HFF-Myc (cell line): ENCODE measurements at regions not wholly inside any gene's neighbourhood (a gene's known extent, or its start where the extent isn't known, plus 50 kb on each side); places are given as distances from the start of the nearest gene placed in this dataset.

Source experiments
- DNase-seq: peaks from one replicate; pipeline ENCODE4 v3.0.0-alpha.2; 2011; ENCODE audit warnings: low read depth; ENCODE audit errors: extremely low read depth
- H3K4me3 ChIP-seq: replicated peaks from 2 replicates; pipeline ENCODE4 v1.5.1; 2011; ENCODE audit warnings: low read depth, mild to moderate bottlenecking, control low read depth, low read length
- CTCF ChIP-seq: IDR thresholded peaks from 2 replicates; pipeline ENCODE4 v1.5.1; 2012; ENCODE audit warnings: mild to moderate bottlenecking, low read depth, low read length, control low read depth; ENCODE audit errors: missing control alignments

DNA sequence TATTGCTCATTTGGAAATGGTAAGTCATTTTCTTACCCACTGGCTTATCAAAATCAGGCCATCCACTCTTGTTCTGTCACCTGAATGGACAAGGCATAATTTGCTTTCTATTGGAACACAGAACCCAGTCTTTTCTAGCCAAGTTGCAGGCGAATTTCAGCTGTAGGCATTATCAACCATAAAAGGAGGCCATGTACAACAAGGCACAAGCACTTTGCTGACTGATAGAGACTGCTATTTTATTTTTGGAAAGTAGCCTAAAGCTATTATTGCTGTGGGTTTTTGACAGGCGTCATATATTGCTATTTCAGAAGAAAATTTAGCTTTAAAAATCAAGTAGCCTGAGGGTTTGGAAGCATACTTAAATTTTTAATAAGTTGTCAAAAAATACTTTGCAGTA, 344.2 kb downstream of the HDGFL1 start:
- TF ChIP-seq CTCF = no peak
- no peak overlapping the region for H3K4me3 ChIP-seq
- DNase-seq = no peak

- no peak overlapping the region for H3K4me3 ChIP-seq
- no peak for DNase-seq
- TF ChIP-seq CTCF = no peak
These were observed 348.0 kb downstream of the HDGFL1 start for GRCh38 chr6:22917344-22917743.

- H3K4me3 ChIP-seq = no peak overlapping the region
- no peak for DNase-seq
- TF ChIP-seq CTCF = no peak
These were observed 352.5 kb downstream of the HDGFL1 start for GRCh38 chr6:22921828-22922227.

- no peak for DNase-seq
- TF ChIP-seq CTCF = no peak
- H3K4me3 ChIP-seq = no peak overlapping the region
These were observed 356.0 kb downstream of the HDGFL1 start for GRCh38 chr6:22925304-22925835.

- H3K4me3 ChIP-seq = no peak overlapping the region
- DNase-seq = no peak
- no peak for TF ChIP-seq CTCF
These were observed 356.8 kb downstream of the HDGFL1 start for GRCh38 chr6:22925920-22926789.

GRCh38 chr6:22926790-22927354, 357.5 kb downstream of the HDGFL1 start:
- no peak overlapping the region for H3K4me3 ChIP-seq
- no peak for DNase-seq
- no peak for TF ChIP-seq CTCF

DNA sequence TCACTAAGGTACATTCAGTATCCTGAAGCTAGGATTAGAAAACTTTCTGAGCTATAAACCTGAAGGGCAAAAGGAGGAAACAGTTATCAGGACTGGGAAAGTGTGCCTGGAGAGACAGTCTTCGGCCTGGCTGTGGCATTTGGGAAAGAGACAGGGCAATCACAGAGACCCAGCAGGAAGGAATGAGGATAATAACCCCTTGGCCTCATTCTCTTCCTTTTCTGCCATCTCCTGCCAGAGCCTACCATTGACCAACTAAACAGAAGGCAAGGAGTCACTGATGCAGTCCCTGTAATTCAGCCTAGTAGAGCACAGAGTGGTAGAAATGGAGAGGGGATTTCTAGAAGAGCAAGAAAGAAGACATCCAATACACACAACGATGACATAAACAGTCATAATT, 359.4 kb downstream of the HDGFL1 start:
- H3K4me3 ChIP-seq = no peak overlapping the region
- DNase-seq = no peak
- TF ChIP-seq CTCF = no peak
